ENCODE measurements at regions not wholly inside any gene's neighbourhood (a gene's known extent, or its start where the extent isn't known, plus 50 kb on each side); places are given as distances from the start of the nearest gene placed in this dataset.

DNA sequence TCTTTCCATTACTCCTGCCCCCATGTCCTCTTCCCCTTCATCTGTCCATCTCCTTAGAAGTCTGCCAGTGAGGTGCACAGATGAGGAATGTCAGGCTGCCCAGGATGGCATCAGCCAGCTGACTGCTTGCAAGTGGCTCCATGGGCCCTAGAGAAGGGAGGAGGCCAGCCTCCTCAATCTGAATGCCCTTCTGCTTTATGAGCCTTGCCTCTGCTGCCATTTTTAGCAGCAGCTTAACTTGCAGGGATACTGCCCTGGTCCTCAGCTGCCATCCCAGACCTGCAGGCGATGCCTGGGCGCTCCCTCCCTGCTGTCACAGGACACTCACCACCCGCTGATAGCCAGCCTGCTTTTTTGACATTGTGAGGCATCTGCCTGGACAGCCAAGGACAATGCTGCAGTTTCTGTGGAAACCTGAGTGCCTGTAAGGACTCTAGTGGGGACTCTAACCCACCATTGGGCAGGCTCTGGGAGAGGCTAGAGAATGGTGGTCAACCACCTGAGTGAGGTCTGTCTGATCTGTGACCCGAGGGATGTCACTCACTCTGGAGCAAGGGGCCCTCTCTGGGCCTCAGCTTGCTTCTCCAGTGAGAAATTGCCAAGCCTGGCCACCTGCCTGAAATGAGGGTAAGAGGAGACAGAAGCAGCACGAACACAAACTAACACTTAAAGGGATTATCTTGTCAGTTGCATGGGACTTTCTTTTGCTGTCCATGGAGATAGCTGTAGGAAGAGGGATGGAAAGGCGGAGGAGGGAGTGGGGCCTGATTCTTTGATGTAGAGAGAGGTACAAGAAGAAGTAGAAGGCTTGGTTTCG lies 185.0 kb downstream of the MIS18A start:
- in situ Hi-C loops (cut with MboI), result no loop called here
- no peaks in the 10 kb centered on the region for H3K79me2 ChIP-seq (ENCODE audit: insufficient read depth)
- no peaks in the 10 kb centered on the region for H3K9me3 ChIP-seq (ENCODE audit: low read depth)
- H2AFZ ChIP-seq, result no peak overlapping the region
- H3K4me1 ChIP-seq (ENCODE audit: insufficient read depth), result no peaks in the 10 kb centered on the region
- H3K9me2 ChIP-seq (ENCODE audit: insufficient read depth), result no peaks in the 10 kb centered on the region
- H3K4me2 ChIP-seq (ENCODE audit: unreplicated experiment), result no peak overlapping the region
- no peaks in the 10 kb centered on the region for H3K36me3 ChIP-seq (ENCODE audit: low read depth)
- H4K20me1 ChIP-seq (ENCODE audit: insufficient read depth), result no peaks in the 10 kb centered on the region
- no peak for DNase-seq
- no peak overlapping the region for H3K27ac ChIP-seq
- H3K9ac ChIP-seq, result no peak overlapping the region
- no peak overlapping the region for H3K4me3 ChIP-seq
- H3F3A ChIP-seq (ENCODE audit: insufficient read depth), result no peaks in the 10 kb centered on the region
- no peak for TF ChIP-seq EZH2 (IDR thresholded peaks at IDR 0.05; ENCODE audit: insufficient read depth, poor library complexity, severe bottlenecking)
- no peak for TF ChIP-seq EZH2phosphoT487 (IDR thresholded peaks at IDR 0.05; ENCODE audit: insufficient read depth, low read depth)
- no peaks in the 10 kb centered on the region for H3K27me3 ChIP-seq (replicated peaks; ENCODE audit: insufficient read depth)
- WGBS, 2 experiments (ENCODE audit: low coverage in 1 of 2, low lambda C conversion rate in 2 of 2, missing lambda C conversion rate in 2 of 2), result 50 to 53% methylated on average over 7 of the region's 7 CpGs

GRCh38 chr21:32090956-32091355 lies 187.9 kb downstream of the MIS18A start:
- Histone ChIP-seq H2AFZ (no peak overlapping the region), H4K20me1 (ENCODE audit: insufficient read depth) (no peaks in the 10 kb centered on the region), H3K4me2 (ENCODE audit: unreplicated experiment) (no peak overlapping the region), H3K4me1 (ENCODE audit: insufficient read depth) (no peaks in the 10 kb centered on the region), H3F3A (ENCODE audit: insufficient read depth) (no peaks in the 10 kb centered on the region), H3K9ac (no peak overlapping the region), H3K9me2 (ENCODE audit: insufficient read depth) (no peaks in the 10 kb centered on the region), H3K27ac (no peak overlapping the region), H3K4me3 (no peak overlapping the region), H3K9me3 (ENCODE audit: low read depth) (no peaks in the 10 kb centered on the region), H3K79me2 (ENCODE audit: insufficient read depth) (no peaks in the 10 kb centered on the region), H3K27me3 (replicated peaks; ENCODE audit: insufficient read depth) (no peaks in the 10 kb centered on the region), H3K36me3 (ENCODE audit: low read depth) (no peaks in the 10 kb centered on the region)
- in situ Hi-C loops (cut with MboI), result no loop called here
- no peak for TF ChIP-seq EZH2 (IDR thresholded peaks at IDR 0.05; ENCODE audit: insufficient read depth, poor library complexity, severe bottlenecking)
- TF ChIP-seq EZH2phosphoT487 (IDR thresholded peaks at IDR 0.05; ENCODE audit: insufficient read depth, low read depth), result no peak
- 69 to 70% methylated on average over 3 of the region's 3 CpGs for WGBS, 2 experiments (ENCODE audit: low coverage in 1 of 2, low lambda C conversion rate in 2 of 2, missing lambda C conversion rate in 2 of 2)
- DNase-seq, result no peak

- no peak overlapping the region for H3K27ac ChIP-seq
- in situ Hi-C loops (cut with MboI), result no loop called here
- no peaks in the 10 kb centered on the region for H3K9me2 ChIP-seq (ENCODE audit: insufficient read depth)
- no peaks in the 10 kb centered on the region for H3K36me3 ChIP-seq (ENCODE audit: low read depth)
- no peak for DNase-seq
- no peak overlapping the region for H3K4me3 ChIP-seq
- H3K27me3 ChIP-seq (replicated peaks; ENCODE audit: insufficient read depth), result no peaks in the 10 kb centered on the region
- H4K20me1 ChIP-seq (ENCODE audit: insufficient read depth), result no peaks in the 10 kb centered on the region
- no peak for TF ChIP-seq EZH2phosphoT487 (IDR thresholded peaks at IDR 0.05; ENCODE audit: insufficient read depth, low read depth)
- TF ChIP-seq EZH2 (IDR thresholded peaks at IDR 0.05; ENCODE audit: insufficient read depth, poor library complexity, severe bottlenecking), result no peak
- no peak overlapping the region for H2AFZ ChIP-seq
- no peak overlapping the region for H3K9ac ChIP-seq
- H3K4me1 ChIP-seq (ENCODE audit: insufficient read depth), result no peaks in the 10 kb centered on the region
- no peaks in the 10 kb centered on the region for H3K9me3 ChIP-seq (ENCODE audit: low read depth)
- no peaks in the 10 kb centered on the region for H3F3A ChIP-seq (ENCODE audit: insufficient read depth)
- 52 to 57% methylated on average over 2 of the region's 2 CpGs for WGBS, 2 experiments (ENCODE audit: low coverage in 1 of 2, low lambda C conversion rate in 2 of 2, missing lambda C conversion rate in 2 of 2)
- no peak overlapping the region for H3K4me2 ChIP-seq (ENCODE audit: unreplicated experiment)
- no peaks in the 10 kb centered on the region for H3K79me2 ChIP-seq (ENCODE audit: insufficient read depth)
These were observed 189.1 kb downstream of the MIS18A start for GRCh38 chr21:32089766-32090165.

DNA sequence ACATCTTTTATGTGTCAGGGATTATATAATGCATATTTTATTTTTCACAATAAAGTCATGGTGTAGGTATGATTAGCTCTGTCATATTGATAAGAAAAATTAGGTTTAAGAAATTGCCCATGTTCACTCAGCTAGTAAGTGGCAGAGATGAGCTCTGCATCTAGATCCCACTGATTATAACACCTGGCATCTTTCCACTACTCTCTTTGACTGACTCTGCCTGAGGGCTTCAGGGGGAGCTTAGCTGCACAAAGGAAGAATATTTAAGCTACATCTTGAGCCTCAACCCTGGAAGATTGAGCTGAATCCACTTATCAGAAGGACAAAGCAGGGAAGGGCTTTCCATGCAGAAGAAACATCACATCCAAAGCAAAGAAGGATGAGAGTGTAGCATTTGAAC lies 190.4 kb downstream of the MIS18A start:
- no peak for TF ChIP-seq EZH2 (IDR thresholded peaks at IDR 0.05; ENCODE audit: insufficient read depth, poor library complexity, severe bottlenecking)
- no peak for TF ChIP-seq EZH2phosphoT487 (IDR thresholded peaks at IDR 0.05; ENCODE audit: insufficient read depth, low read depth)

More for the DNA sequence above, 190.4 kb downstream of the MIS18A start:
- Histone ChIP-seq H3K4me1 (ENCODE audit: insufficient read depth) (no peaks in the 10 kb centered on the region), H3F3A (ENCODE audit: insufficient read depth) (no peaks in the 10 kb centered on the region), H3K79me2 (ENCODE audit: insufficient read depth) (no peaks in the 10 kb centered on the region), H3K9me2 (ENCODE audit: insufficient read depth) (no peaks in the 10 kb centered on the region), H3K27me3 (replicated peaks; ENCODE audit: insufficient read depth) (no peaks in the 10 kb centered on the region), H3K9me3 (ENCODE audit: low read depth) (no peaks in the 10 kb centered on the region), H3K4me3 (no peak overlapping the region), H3K4me2 (ENCODE audit: unreplicated experiment) (no peak overlapping the region), H4K20me1 (ENCODE audit: insufficient read depth) (no peaks in the 10 kb centered on the region), H2AFZ (no peak overlapping the region), H3K27ac (no peak overlapping the region), H3K36me3 (ENCODE audit: low read depth) (no peaks in the 10 kb centered on the region), H3K9ac (no peak overlapping the region)
- in situ Hi-C loops (cut with MboI), result no loop called here
- no peak for DNase-seq
